ENCODE measurements at regions not wholly inside any gene's neighbourhood (a gene's known extent, or its start where the extent isn't known, plus 50 kb on each side); places are given as distances from the start of the nearest gene placed in this dataset.
"Not testable (repeated sequence)": the region's sequence is repeated elsewhere in the genome, so short reads cannot be mapped to it uniquely, and the experiment has no call there.

- DNase-seq = no peak
Observed at GRCh38 chr14:101250948-101251811, 310.1 kb upstream of the DIO3 start.

GRCh38 chr14:101251812-101252442 lies 309.4 kb upstream of the DIO3 start:
- DNase-seq = no peak

- no peak for DNase-seq
Observed at GRCh38 chr14:101252443-101253214, 308.7 kb upstream of the DIO3 start.

GRCh38 chr14:101253948-101254347 lies 307.3 kb upstream of the DIO3 start:
- no peak for DNase-seq

GRCh38 chr14:101254805-101255764 lies 306.2 kb upstream of the DIO3 start:
- no peak for DNase-seq

GRCh38 chr14:101255765-101256125 lies 305.6 kb upstream of the DIO3 start:
- DNase-seq = no peak

- no peak for DNase-seq
Observed at GRCh38 chr14:101256266-101256665, 305.0 kb upstream of the DIO3 start.

- no peak for DNase-seq
Observed at GRCh38 chr14:101257551-101257950, 303.7 kb upstream of the DIO3 start.

GRCh38 chr14:101259748-101260147 lies 301.5 kb upstream of the DIO3 start:
- DNase-seq = no peak

- not testable (repeated sequence) for DNase-seq
Observed at GRCh38 chr14:101266441-101266840, 294.9 kb upstream of the DIO3 start.

- no peak for DNase-seq
Observed at GRCh38 chr14:101273091-101273490, 288.2 kb upstream of the DIO3 start.

- no peak for DNase-seq
Observed at GRCh38 chr14:101276309-101277091, 284.8 kb upstream of the DIO3 start.

- no peak for DNase-seq
Observed at GRCh38 chr14:101282418-101282817, 278.9 kb upstream of the DIO3 start.

- no peak for DNase-seq
Observed at GRCh38 chr14:101284711-101285110, 276.6 kb upstream of the DIO3 start.

GRCh38 chr14:101286271-101287018 lies 274.9 kb upstream of the DIO3 start:
- DNase-seq = no peak

- DNase-seq = no peak
Observed at GRCh38 chr14:101288436-101289229, 272.7 kb upstream of the DIO3 start.

- DNase-seq = no peak
Observed at GRCh38 chr14:101289230-101289690, 272.0 kb upstream of the DIO3 start.

- no peak for DNase-seq
Observed at GRCh38 chr14:101289911-101290310, 271.4 kb upstream of the DIO3 start.

- DNase-seq = no peak
Observed at GRCh38 chr14:101290611-101291010, 270.7 kb upstream of the DIO3 start.

- no peak for DNase-seq
Observed at GRCh38 chr14:101291390-101291789, 269.9 kb upstream of the DIO3 start.
